ENCODE measurements at regions not wholly inside any gene's neighbourhood (a gene's known extent, or its start where the extent isn't known, plus 50 kb on each side); places are given as distances from the start of the nearest gene placed in this dataset.

DNA sequence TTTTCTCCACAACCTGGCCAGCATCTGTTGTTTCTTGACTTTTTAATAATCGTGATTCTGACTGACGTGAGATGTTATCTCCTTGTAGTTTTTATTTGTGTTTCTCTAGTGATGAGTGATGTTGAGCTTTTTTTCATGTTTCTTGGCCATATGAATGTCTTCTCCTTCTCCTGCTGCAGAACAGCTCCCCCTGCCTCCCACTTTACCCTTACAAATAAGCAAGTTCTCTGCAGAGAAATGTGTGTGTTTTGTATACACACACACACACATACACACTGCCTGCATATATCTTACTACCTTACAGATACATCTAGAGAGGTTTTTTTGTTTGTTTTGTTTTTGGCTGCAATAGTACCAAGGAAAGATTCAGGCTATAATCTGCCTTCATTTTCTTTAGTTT is 88.7 kb upstream of the PHF24 start:
- TF ChIP-seq, protein P1, sequence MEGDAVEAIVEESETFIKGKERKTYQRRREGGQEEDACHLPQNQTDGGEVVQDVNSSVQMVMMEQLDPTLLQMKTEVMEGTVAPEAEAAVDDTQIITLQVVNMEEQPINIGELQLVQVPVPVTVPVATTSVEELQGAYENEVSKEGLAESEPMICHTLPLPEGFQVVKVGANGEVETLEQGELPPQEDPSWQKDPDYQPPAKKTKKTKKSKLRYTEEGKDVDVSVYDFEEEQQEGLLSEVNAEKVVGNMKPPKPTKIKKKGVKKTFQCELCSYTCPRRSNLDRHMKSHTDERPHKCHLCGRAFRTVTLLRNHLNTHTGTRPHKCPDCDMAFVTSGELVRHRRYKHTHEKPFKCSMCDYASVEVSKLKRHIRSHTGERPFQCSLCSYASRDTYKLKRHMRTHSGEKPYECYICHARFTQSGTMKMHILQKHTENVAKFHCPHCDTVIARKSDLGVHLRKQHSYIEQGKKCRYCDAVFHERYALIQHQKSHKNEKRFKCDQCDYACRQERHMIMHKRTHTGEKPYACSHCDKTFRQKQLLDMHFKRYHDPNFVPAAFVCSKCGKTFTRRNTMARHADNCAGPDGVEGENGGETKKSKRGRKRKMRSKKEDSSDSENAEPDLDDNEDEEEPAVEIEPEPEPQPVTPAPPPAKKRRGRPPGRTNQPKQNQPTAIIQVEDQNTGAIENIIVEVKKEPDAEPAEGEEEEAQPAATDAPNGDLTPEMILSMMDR (IDR thresholded peaks at IDR 0.05; ENCODE audit: low read length) = peak; percentile 70
- TF ChIP-seq EZH2 (optimal IDR thresholded peaks at IDR 0.05; ENCODE audit: low read depth, low read length) (no peak), EZH2phosphoT487 (IDR thresholded peaks at IDR 0.05; ENCODE audit: low read length) (no peak)
- no peaks in the 10 kb centered on the region for H4K20me1 ChIP-seq (ENCODE audit: insufficient read depth, low read length)
- H3K79me2 ChIP-seq (ENCODE audit: low read length) = no peaks in the 10 kb centered on the region
- no peak overlapping the region for H3K4me2 ChIP-seq (ENCODE audit: low read depth, low read length)
- no peak overlapping the region for H2AFZ ChIP-seq (ENCODE audit: low read length)
- no peaks in the 10 kb centered on the region for H3K9me3 ChIP-seq (replicated peaks; ENCODE audit: insufficient read depth, low read length)
- H3K27me3 ChIP-seq (replicated peaks; ENCODE audit: insufficient read depth, low read length) = no peaks in the 10 kb centered on the region
- H3K4me1 ChIP-seq (ENCODE audit: low read length) = peaks cover 21% of the 10 kb centered on the region
- H3K4me3 ChIP-seq (ENCODE audit: low read length) = no peak overlapping the region
- DNase-seq = peak; percentile 52
- no peaks in the 10 kb centered on the region for H3K9me2 ChIP-seq (replicated peaks; ENCODE audit: insufficient read depth, low read length)
- no peaks in the 10 kb centered on the region for H3F3A ChIP-seq (ENCODE audit: insufficient read depth, low read length)
- H3K9ac ChIP-seq (ENCODE audit: low read length) = no peak overlapping the region
- no peaks in the 10 kb centered on the region for H3K36me3 ChIP-seq (replicated peaks; ENCODE audit: insufficient read depth, low read length)
- H3K27ac ChIP-seq (ENCODE audit: low read length) = no peak overlapping the region

DNA sequence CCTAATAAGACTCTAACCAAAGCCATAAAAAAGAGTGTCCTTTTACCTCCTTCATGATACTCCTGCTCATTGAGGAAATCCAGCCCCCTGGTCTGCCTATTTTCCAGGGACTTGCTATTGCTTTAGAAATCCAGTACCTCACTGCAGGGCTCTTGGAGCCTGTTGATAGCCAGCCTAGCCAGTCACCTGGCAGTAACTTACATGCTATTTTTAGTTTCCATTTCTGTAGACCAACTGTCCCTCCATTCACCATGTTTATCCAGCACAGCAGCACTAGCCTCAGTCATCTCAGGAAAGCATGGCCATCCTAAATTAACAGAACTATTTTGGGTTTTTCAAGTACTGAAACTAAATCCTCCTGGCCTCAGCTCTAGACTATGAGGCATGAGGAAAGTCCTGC is 91.5 kb upstream of the PHF24 start:
- H3K9ac ChIP-seq (ENCODE audit: low read length) = no peak overlapping the region
- no peaks in the 10 kb centered on the region for H3K36me3 ChIP-seq (replicated peaks; ENCODE audit: insufficient read depth, low read length)
- H3K4me2 ChIP-seq (ENCODE audit: low read depth, low read length) = peak overlapping the region; percentile 32; the same call in 1 of the 2 replicates
- no peak overlapping the region for H3K4me3 ChIP-seq (ENCODE audit: low read length)
- no peaks in the 10 kb centered on the region for H3K79me2 ChIP-seq (ENCODE audit: low read length)
- H2AFZ ChIP-seq (ENCODE audit: low read length) = no peak overlapping the region
- H3F3A ChIP-seq (ENCODE audit: insufficient read depth, low read length) = peaks cover 14% of the 10 kb centered on the region
- no peak overlapping the region for H3K27ac ChIP-seq (ENCODE audit: low read length)
- H3K9me3 ChIP-seq (replicated peaks; ENCODE audit: insufficient read depth, low read length) = no peaks in the 10 kb centered on the region
- no peaks in the 10 kb centered on the region for H3K27me3 ChIP-seq (replicated peaks; ENCODE audit: insufficient read depth, low read length)
- H4K20me1 ChIP-seq (ENCODE audit: insufficient read depth, low read length) = no peaks in the 10 kb centered on the region
- peaks cover 44% of the 10 kb centered on the region for H3K4me1 ChIP-seq (ENCODE audit: low read length)
- no peaks in the 10 kb centered on the region for H3K9me2 ChIP-seq (replicated peaks; ENCODE audit: insufficient read depth, low read length)
- no peak for DNase-seq
- TF ChIP-seq EZH2phosphoT487 (IDR thresholded peaks at IDR 0.05; ENCODE audit: low read length) = no peak
- TF ChIP-seq, protein P1 (IDR thresholded peaks at IDR 0.05; ENCODE audit: low read length) = no peak
- TF ChIP-seq EZH2 (optimal IDR thresholded peaks at IDR 0.05; ENCODE audit: low read depth, low read length) = no peak

DNA sequence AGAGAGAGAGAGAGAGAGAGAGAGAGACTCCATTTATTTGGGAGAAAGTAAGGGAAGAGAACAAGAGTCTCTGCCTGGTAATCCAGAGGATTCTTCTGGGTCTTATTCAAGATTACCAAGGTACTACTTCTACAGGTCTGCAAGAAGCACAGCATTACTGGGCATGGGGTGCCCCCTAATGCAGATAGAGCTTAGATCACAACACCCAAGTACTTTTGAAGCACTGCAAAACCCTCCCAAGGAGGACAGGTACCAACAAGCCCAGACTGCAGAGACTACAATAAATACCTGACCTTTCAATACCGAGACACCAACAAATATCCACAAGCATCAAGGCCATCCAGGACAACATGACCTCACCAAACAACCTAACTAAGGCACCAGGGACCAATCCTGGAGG is 94.7 kb upstream of the PHF24 start:
- Histone ChIP-seq H3K4me3 (ENCODE audit: low read length) (no peak overlapping the region), H3K27me3 (replicated peaks; ENCODE audit: insufficient read depth, low read length) (no peaks in the 10 kb centered on the region), H3K9ac (ENCODE audit: low read length) (no peak overlapping the region), H3K9me3 (replicated peaks; ENCODE audit: insufficient read depth, low read length) (no peaks in the 10 kb centered on the region), H3K9me2 (replicated peaks; ENCODE audit: insufficient read depth, low read length) (no peaks in the 10 kb centered on the region), H3F3A (ENCODE audit: insufficient read depth, low read length) (peaks cover 33% of the 10 kb centered on the region), H2AFZ (ENCODE audit: low read length) (0 out of 2 replicates have a peak overlapping the region, but pooled peaks have one; percentile 56), H4K20me1 (ENCODE audit: insufficient read depth, low read length) (no peaks in the 10 kb centered on the region), H3K36me3 (replicated peaks; ENCODE audit: insufficient read depth, low read length) (no peaks in the 10 kb centered on the region), H3K4me1 (ENCODE audit: low read length) (peaks cover 76% of the 10 kb centered on the region), H3K79me2 (ENCODE audit: low read length) (no peaks in the 10 kb centered on the region), H3K4me2 (ENCODE audit: low read depth, low read length) (peak overlapping the region; percentile 84; the same call in 1 of the 2 replicates), H3K27ac (ENCODE audit: low read length) (peak overlapping the region; percentile 90; the same call in 1 of the 2 replicates)
- TF ChIP-seq EZH2phosphoT487 (IDR thresholded peaks at IDR 0.05; ENCODE audit: low read length) = no peak
- no peak for TF ChIP-seq EZH2 (optimal IDR thresholded peaks at IDR 0.05; ENCODE audit: low read depth, low read length)
- TF ChIP-seq, protein P1 (IDR thresholded peaks at IDR 0.05; ENCODE audit: low read length) = peak; percentile 8; the same call in 1 of the 2 replicates
- DNase-seq = no peak
